ENCODE measurements at regions not wholly inside any gene's neighbourhood (a gene's known extent, or its start where the extent isn't known, plus 50 kb on each side); places are given as distances from the start of the nearest gene placed in this dataset.

- ChIA-PET POLR2A (no interaction called here), CTCF (no interaction called here)
- no peak for DNase-seq (ENCODE audit: low read depth)
- H3K4me3 ChIP-seq (ENCODE audit: low read depth, low read length) = no peak overlapping the region
- H3K36me3 ChIP-seq (ENCODE audit: control insufficient read depth, insufficient read depth, low read length) = no peaks in the 10 kb centered on the region
- no peaks in the 10 kb centered on the region for H3K27me3 ChIP-seq (ENCODE audit: control insufficient read depth, insufficient read depth, low read length)
- TF ChIP-seq, protein P1, sequence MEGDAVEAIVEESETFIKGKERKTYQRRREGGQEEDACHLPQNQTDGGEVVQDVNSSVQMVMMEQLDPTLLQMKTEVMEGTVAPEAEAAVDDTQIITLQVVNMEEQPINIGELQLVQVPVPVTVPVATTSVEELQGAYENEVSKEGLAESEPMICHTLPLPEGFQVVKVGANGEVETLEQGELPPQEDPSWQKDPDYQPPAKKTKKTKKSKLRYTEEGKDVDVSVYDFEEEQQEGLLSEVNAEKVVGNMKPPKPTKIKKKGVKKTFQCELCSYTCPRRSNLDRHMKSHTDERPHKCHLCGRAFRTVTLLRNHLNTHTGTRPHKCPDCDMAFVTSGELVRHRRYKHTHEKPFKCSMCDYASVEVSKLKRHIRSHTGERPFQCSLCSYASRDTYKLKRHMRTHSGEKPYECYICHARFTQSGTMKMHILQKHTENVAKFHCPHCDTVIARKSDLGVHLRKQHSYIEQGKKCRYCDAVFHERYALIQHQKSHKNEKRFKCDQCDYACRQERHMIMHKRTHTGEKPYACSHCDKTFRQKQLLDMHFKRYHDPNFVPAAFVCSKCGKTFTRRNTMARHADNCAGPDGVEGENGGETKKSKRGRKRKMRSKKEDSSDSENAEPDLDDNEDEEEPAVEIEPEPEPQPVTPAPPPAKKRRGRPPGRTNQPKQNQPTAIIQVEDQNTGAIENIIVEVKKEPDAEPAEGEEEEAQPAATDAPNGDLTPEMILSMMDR (IDR thresholded peaks at IDR 0.05; ENCODE audit: insufficient read depth, low read depth, low read length) = no peak
These were observed 650.5 kb upstream of the SLC10A2 start for GRCh38 chr13:103716718-103717117.

DNA sequence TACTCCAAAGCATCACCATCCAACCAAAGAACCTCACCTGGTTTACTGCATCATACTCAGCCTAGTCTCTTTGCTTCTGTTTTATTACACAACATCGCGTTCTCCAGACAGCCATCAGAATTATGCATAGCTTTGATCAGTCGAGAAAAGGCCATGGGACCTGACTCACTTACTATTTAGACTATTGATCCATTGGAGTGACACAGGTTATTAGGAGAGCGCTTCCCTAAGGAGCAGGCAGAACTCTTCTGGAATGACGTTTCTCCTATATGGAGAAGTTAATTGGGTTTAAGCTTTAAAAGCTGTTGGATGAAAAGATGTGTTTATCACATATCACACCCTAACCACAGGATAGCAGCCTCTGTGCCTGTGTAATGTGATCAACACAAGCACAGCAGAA is 649.1 kb upstream of the SLC10A2 start:
- POLR2A ChIA-PET = no interaction called here
- H3K27me3 ChIP-seq (ENCODE audit: control insufficient read depth, insufficient read depth, low read length) = no peaks in the 10 kb centered on the region
- TF ChIP-seq, protein P1 (IDR thresholded peaks at IDR 0.05; ENCODE audit: insufficient read depth, low read depth, low read length) = no peak
- CTCF ChIA-PET = no interaction called here
- H3K4me3 ChIP-seq (ENCODE audit: low read depth, low read length) = no peak overlapping the region
- no peaks in the 10 kb centered on the region for H3K36me3 ChIP-seq (ENCODE audit: control insufficient read depth, insufficient read depth, low read length)
- no peak for DNase-seq (ENCODE audit: low read depth)

DNA sequence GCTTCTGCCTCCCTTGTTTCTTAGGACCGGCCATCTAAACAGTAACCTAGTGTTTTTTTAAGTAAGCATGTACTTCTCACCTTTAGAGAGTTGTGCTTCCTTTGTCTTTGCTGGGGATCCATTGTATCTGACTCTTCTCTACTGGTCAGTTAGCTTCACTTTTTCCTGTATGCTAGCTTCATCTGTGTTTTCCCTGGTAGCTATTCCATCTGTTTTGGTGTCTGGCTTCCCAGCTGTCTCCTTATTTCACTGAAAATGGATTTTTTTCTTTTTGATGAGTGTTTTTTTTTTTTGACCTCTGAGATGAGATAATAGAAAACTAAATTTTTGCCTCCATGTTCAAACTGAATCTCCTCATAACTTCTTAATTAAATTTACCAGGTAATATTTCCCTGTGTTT is 637.0 kb upstream of the SLC10A2 start:
- ChIA-PET CTCF (interaction anchor here (0.7 kb wide), 1 partner anchor 1134 kb away, joined by 3 read pairs; no protein-coding TSS in a partner anchor), POLR2A (no interaction called here)
- TF ChIP-seq, protein P1 (IDR thresholded peaks at IDR 0.05; ENCODE audit: insufficient read depth, low read depth, low read length) = no peak
- Histone ChIP-seq H3K36me3 (ENCODE audit: control insufficient read depth, insufficient read depth, low read length) (no peaks in the 10 kb centered on the region), H3K4me3 (ENCODE audit: low read depth, low read length) (no peak overlapping the region), H3K27me3 (ENCODE audit: control insufficient read depth, insufficient read depth, low read length) (no peaks in the 10 kb centered on the region)
- DNase-seq (ENCODE audit: low read depth) = no peak

- H3K27me3 ChIP-seq (ENCODE audit: control insufficient read depth, insufficient read depth, low read length) = no peaks in the 10 kb centered on the region
- ChIA-PET CTCF (no interaction called here), POLR2A (no interaction called here)
- no peak for DNase-seq (ENCODE audit: low read depth)
- no peaks in the 10 kb centered on the region for H3K36me3 ChIP-seq (ENCODE audit: control insufficient read depth, insufficient read depth, low read length)
- TF ChIP-seq, protein P1 (IDR thresholded peaks at IDR 0.05; ENCODE audit: insufficient read depth, low read depth, low read length) = no peak
- no peak overlapping the region for H3K4me3 ChIP-seq (ENCODE audit: low read depth, low read length)
These were observed 631.8 kb upstream of the SLC10A2 start for GRCh38 chr13:103698000-103698399.

- ChIA-PET POLR2A (no interaction called here), CTCF (no interaction called here)
- Histone ChIP-seq H3K4me3 (ENCODE audit: low read depth, low read length) (no peak overlapping the region), H3K36me3 (ENCODE audit: control insufficient read depth, insufficient read depth, low read length) (no peaks in the 10 kb centered on the region), H3K27me3 (ENCODE audit: control insufficient read depth, insufficient read depth, low read length) (no peaks in the 10 kb centered on the region)
- no peak for DNase-seq (ENCODE audit: low read depth)
- TF ChIP-seq, protein P1 (IDR thresholded peaks at IDR 0.05; ENCODE audit: insufficient read depth, low read depth, low read length) = no peak
These were observed 629.1 kb upstream of the SLC10A2 start for GRCh38 chr13:103695320-103695719.

All from BJ (cell line).